ENCODE measurements at regions not wholly inside any gene's neighbourhood (a gene's known extent, or its start where the extent isn't known, plus 50 kb on each side); places are given as distances from the start of the nearest gene placed in this dataset.

- DNase-seq (ENCODE audit: extremely low read depth in 1 of 4, low spot score in 3 of 4), result no peak
- no peak for FAIRE-seq
Observed at GRCh38 chr6:103177791-103178190, 1681.9 kb downstream of the HACE1 start.

More at GRCh38 chr6:103177791-103178190, 1681.9 kb downstream of the HACE1 start:
- H3K27me3 ChIP-seq (ENCODE audit: control insufficient read depth in 2 of 2, insufficient read depth in 2 of 2, low read length in 2 of 2), result no peaks in the 10 kb centered on the region
- H3K9ac ChIP-seq (ENCODE audit: insufficient read depth in 1 of 2, low read depth in 2 of 2, low read length in 2 of 2), result no peak overlapping the region
- H3K9me3 ChIP-seq (replicated peaks; ENCODE audit: control insufficient read depth, insufficient read depth, low read depth, low read length), result no peaks in the 10 kb centered on the region
- WGBS (ENCODE audit: insufficient coverage, low coverage, missing lambda C conversion rate), result 0% methylated on average over 1 of the region's 1 CpG
- no peak overlapping the region for H3K4me3 ChIP-seq
- H3K79me2 ChIP-seq (ENCODE audit: control insufficient read depth, insufficient read depth, low read length), result no peaks in the 10 kb centered on the region
- no peak overlapping the region for H3K27ac ChIP-seq (ENCODE audit: extremely low read depth, low read depth, low read length)
- no peak for TF ChIP-seq ZBED1 (IDR thresholded peaks at IDR 0.05)
- TF ChIP-seq ZNF354B (CRISPR knock-in tag; IDR thresholded peaks at IDR 0.05), result no peak
- no peak for TF ChIP-seq DACH1 (IDR thresholded peaks at IDR 0.05; ENCODE audit: partially characterized antibody)
- TF ChIP-seq CUX1 (CRISPR knock-in tag; IDR thresholded peaks at IDR 0.05), result no peak
- TF ChIP-seq FOSL1 (tag; conservative IDR thresholded peaks at IDR 0.05), result no peak
- TF ChIP-seq CHCHD3 (CRISPR knock-in tag; IDR thresholded peaks at IDR 0.05), result no peak
- BruUV-seq (replicated peaks), result no TSS peak
- no peaks in the 10 kb centered on the region for H3K9me1 ChIP-seq (ENCODE audit: control insufficient read depth, insufficient read depth, low read length)
- H3K4me2 ChIP-seq (ENCODE audit: insufficient read depth, low read length), result no peak overlapping the region
- in situ Hi-C loops (cut with MboI) (no loop called here), intact Hi-C loops (cut with micrococcal nuclease) (no loop called here)
- no peaks in the 10 kb centered on the region for H3K4me1 ChIP-seq (replicated peaks in 1 of 2; ENCODE audit: control insufficient read depth in 2 of 2, insufficient read depth in 2 of 2, low read length in 2 of 2)
- CTCF ChIA-PET (ENCODE audit: low intra/inter-chr PET ratio), result no interaction called here
- no peak for ATAC-seq
- H2AFZ ChIP-seq (ENCODE audit: low read depth, low read length), result no peak overlapping the region
- POLR2A ChIA-PET, result no interaction called here
- H3K36me3 ChIP-seq (ENCODE audit: control insufficient read depth, insufficient read depth, low read length), result no peaks in the 10 kb centered on the region
- H4K20me1 ChIP-seq (replicated peaks; ENCODE audit: control insufficient read depth, insufficient read depth, low read length), result no peaks in the 10 kb centered on the region
